Mesenchymal stem cell (in vitro differentiated cells and primary cell): ENCODE measurements at regions not wholly inside any gene's neighbourhood (a gene's known extent, or its start where the extent isn't known, plus 50 kb on each side); places are given as distances from the start of the nearest gene placed in this dataset.

ENCODE experiments used
- DNase-seq: peaks from one replicate; pipeline ENCODE4 v3.0.0-alpha.2; 2013
- H2AFZ ChIP-seq: one replicate; pipeline ENCODE4 v1.6.1; 2013; ENCODE audit warnings: low read depth, mild to moderate bottlenecking, control low read depth, inconsistent platforms, low read length, moderate library complexity
- H2AK5ac ChIP-seq: 2 replicates; pipeline ENCODE4 v1.6.1; 2013; ENCODE audit warnings: low read length, moderate library complexity, mild to moderate bottlenecking, inconsistent platforms; ENCODE audit not compliant: severe bottlenecking
- H2BK120ac ChIP-seq: one replicate; pipeline ENCODE4 v1.6.1; 2013; ENCODE audit warnings: low read depth, mild to moderate bottlenecking, inconsistent platforms, low read length, moderate library complexity
- H2BK12ac ChIP-seq, 2 experiments: one replicate each; pipeline ENCODE4 v1.6.1; 2013; ENCODE audit warnings: inconsistent platforms in 2 of 2, low read length in 2 of 2, mild to moderate bottlenecking in 2 of 2, moderate library complexity in 2 of 2, control low read depth in 1 of 2
- H2BK15ac ChIP-seq: one replicate; pipeline ENCODE4 v1.6.1; 2013; ENCODE audit warnings: mild to moderate bottlenecking, low read depth, inconsistent platforms; ENCODE audit not compliant: poor library complexity, severe bottlenecking
- H2BK5ac ChIP-seq: 2 replicates; pipeline ENCODE4 v1.6.1; 2013; ENCODE audit warnings: low read depth, mild to moderate bottlenecking, low read length, control low read depth, inconsistent platforms; ENCODE audit not compliant: poor library complexity, severe bottlenecking
- H3K14ac ChIP-seq, 2 experiments: one replicate each; pipeline ENCODE4 v1.6.1; 2013; ENCODE audit warnings: inconsistent platforms in 2 of 2, low read length in 2 of 2, control low read depth in 1 of 2, mild to moderate bottlenecking in 1 of 2, moderate library complexity in 1 of 2
- H3K18ac ChIP-seq, 2 experiments: one replicate each; pipeline ENCODE4 v1.6.1; 2013; ENCODE audit warnings: inconsistent platforms in 2 of 2, low read length in 2 of 2, control low read depth in 1 of 2, low read depth in 1 of 2, mild to moderate bottlenecking in 1 of 2
- H3K23ac ChIP-seq, 2 experiments: one replicate each; pipeline ENCODE4 v1.6.1; 2013; ENCODE audit warnings: inconsistent platforms in 2 of 2, low read length in 2 of 2, mild to moderate bottlenecking in 2 of 2, moderate library complexity in 2 of 2, control low read depth in 1 of 2
- H3K27ac ChIP-seq: 2 replicates; pipeline ENCODE4 v1.5.1; 2013; ENCODE audit warnings: mild to moderate bottlenecking, moderate library complexity, low read length, control low read depth, inconsistent platforms; ENCODE audit not compliant: poor library complexity, severe bottlenecking
- H3K27me3 ChIP-seq, 2 experiments: 2 replicates each; pipeline versions ENCODE4 v1.6.1 to v1.7.0; 2013; ENCODE audit warnings: low read length in 2 of 2, mild to moderate bottlenecking in 2 of 2, moderate library complexity in 2 of 2, control low read depth in 1 of 2, inconsistent platforms in 1 of 2; ENCODE audit not compliant: control insufficient read depth in 1 of 2, insufficient read depth in 1 of 2
- H3K36me3 ChIP-seq, 2 experiments: 2 replicates each; pipeline versions ENCODE4 v1.6.1 to v1.7.0; 2013; ENCODE audit warnings: low read length in 2 of 2, control low read depth in 1 of 2, inconsistent platforms in 1 of 2, low read depth in 1 of 2, mild to moderate bottlenecking in 1 of 2; ENCODE audit not compliant: insufficient read depth in 2 of 2, control insufficient read depth in 1 of 2
- H3K4ac ChIP-seq, 2 experiments: one replicate each; pipeline ENCODE4 v1.6.1; 2013; ENCODE audit warnings: inconsistent platforms in 2 of 2, low read length in 2 of 2, mild to moderate bottlenecking in 2 of 2, moderate library complexity in 2 of 2, control low read depth in 1 of 2, low read depth in 1 of 2
- H3K4me1 ChIP-seq: 2 replicates; pipeline ENCODE4 v1.6.1; 2013; ENCODE audit warnings: low read depth, low read length, control low read depth; ENCODE audit not compliant: control insufficient read depth, insufficient read depth
- H3K4me2 ChIP-seq: 2 replicates; pipeline ENCODE4 v1.6.1; 2013; ENCODE audit warnings: low read length, mild to moderate bottlenecking, inconsistent platforms; ENCODE audit not compliant: poor library complexity, severe bottlenecking
- H3K4me3 ChIP-seq, 2 experiments: 2 replicates each; pipeline versions ENCODE4 v1.5.1 to v1.7.0; 2013; ENCODE audit warnings: low read length in 2 of 2, mild to moderate bottlenecking in 2 of 2, control low read depth in 1 of 2, low read depth in 1 of 2; ENCODE audit not compliant: insufficient read depth in 1 of 2
- H3K79me1 ChIP-seq: replicated peaks from 2 replicates; pipeline ENCODE4 v1.6.1; 2013; ENCODE audit warnings: mild to moderate bottlenecking, control low read depth, low read length, inconsistent platforms; ENCODE audit not compliant: poor library complexity, severe bottlenecking
- H3K9ac ChIP-seq: 2 replicates; pipeline ENCODE4 v1.7.0; 2013; ENCODE audit warnings: mild to moderate bottlenecking, low read length, moderate library complexity
- H3K9me3 ChIP-seq: 2 replicates; pipeline ENCODE4 v1.7.0; 2013; ENCODE audit warnings: mild to moderate bottlenecking, low read length; ENCODE audit not compliant: control insufficient read depth
- H4K8ac ChIP-seq: one replicate; pipeline ENCODE4 v1.6.1; 2013; ENCODE audit warnings: inconsistent platforms, mild to moderate bottlenecking, low read length, moderate library complexity
- H4K91ac ChIP-seq: one replicate; pipeline ENCODE4 v1.6.1; 2013; ENCODE audit warnings: mild to moderate bottlenecking, low read length, inconsistent platforms
- WGBS: methylation state at CpG from one replicate; pipeline ENCODE4 v1.1.7; 2013; ENCODE audit warnings: mixed read lengths; 5-methylcytosine and 5-hydroxymethylcytosine counted together

DNA sequence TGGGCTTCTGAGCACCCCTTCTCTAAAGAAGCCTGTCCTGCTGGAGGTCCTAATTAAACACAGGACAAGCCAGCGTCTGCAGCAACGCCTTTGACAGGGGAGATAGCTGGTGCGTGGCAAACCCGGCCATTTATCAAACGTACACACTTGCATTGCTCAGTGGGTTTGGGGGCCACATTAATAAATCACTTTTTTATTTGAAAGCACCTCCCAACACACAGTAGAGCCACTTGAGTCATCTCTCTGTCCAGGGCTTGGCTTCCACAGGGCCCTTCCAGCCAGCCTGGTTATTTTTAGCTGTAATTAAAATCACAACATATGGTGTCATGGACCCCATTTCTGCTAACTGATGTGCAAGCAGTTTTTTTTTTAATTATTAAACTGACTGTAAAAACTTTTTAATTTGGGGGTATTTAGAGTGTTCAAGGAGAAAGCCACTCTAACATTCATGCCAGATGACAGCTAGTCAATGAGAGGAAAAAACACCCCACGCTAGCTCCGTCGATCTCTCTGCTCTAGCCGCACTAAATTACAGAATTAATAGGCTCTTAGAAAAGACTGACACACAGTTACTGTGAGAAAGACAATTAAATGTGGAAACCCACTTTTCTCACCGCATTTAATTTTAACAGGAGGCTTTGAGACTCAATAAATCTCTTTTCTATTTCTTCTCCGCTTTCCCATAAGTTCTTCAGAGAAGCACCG lies 201.0 kb upstream of the WSCD1 start:
- no peak overlapping the region for H2BK12ac ChIP-seq
- H3K79me1 ChIP-seq, result no peaks in the 10 kb centered on the region
- no peak overlapping the region for H2BK15ac ChIP-seq
- H2BK5ac ChIP-seq, result no peak overlapping the region
- H2BK120ac ChIP-seq, result no peak overlapping the region
- no peak overlapping the region for H3K14ac ChIP-seq
- no peaks in the 10 kb centered on the region for H3K36me3 ChIP-seq
- no peak overlapping the region for H3K4me2 ChIP-seq
- no peak overlapping the region for H3K4ac ChIP-seq
- H3K4me3 ChIP-seq, result no peak overlapping the region
- peaks cover 4 to 36% of the 10 kb centered on the region in 2 experiments for H3K27me3 ChIP-seq
- H4K8ac ChIP-seq, result no peak overlapping the region
- WGBS, result 77% methylated on average over 12 of the region's 12 CpGs
- H3K4me1 ChIP-seq, result peaks cover 1% of the 10 kb centered on the region
- no peak overlapping the region for H4K91ac ChIP-seq
- no peak for DNase-seq
- H2AK5ac ChIP-seq, result no peak overlapping the region
- no peak overlapping the region for H3K18ac ChIP-seq
- H3K27ac ChIP-seq, result no peak overlapping the region
- no peak overlapping the region for H3K9ac ChIP-seq
- H3K9me3 ChIP-seq, result no peaks in the 10 kb centered on the region
- H2AFZ ChIP-seq, result no peak overlapping the region
- H3K23ac ChIP-seq, result no peak overlapping the region

DNA sequence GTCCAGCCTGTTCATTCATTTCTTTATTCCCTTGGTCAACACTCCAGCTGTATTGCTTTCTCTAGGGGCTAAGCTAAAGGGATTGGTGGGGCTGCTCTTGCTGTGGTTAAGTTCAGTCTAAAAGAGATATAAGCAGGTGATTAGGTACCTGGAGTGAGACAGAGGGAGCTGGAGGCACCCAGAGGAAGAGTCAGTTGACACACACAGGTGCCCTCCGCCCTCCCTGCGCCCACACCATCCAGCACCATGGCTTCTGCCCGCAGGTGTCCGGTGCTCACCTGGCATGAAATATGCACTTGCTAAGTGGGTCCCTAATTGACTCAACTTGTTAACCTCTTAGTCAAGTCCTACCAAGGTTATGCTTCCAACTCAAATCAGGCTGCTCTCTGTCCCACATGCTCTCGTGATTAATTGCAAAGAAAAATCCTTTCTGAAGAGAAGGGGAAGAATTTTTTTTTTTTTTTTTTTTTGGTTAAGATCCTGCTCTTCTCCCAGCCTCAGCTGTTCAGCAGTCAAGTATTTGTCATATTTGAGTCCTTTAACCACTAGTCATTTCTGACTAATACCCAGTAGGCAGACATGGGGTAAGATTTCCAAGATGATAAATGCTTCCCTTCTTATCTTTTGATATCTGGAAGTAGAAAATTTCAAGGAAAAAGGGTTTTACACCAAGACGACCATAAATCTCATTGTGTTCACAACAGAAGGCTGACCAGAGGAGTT lies 199.8 kb upstream of the WSCD1 start:
- H2BK12ac ChIP-seq, result no peak overlapping the region
- H2AK5ac ChIP-seq, result no peak overlapping the region
- DNase-seq, result no peak
- 97% methylated on average over 5 of the region's 6 CpGs for WGBS
- no peaks in the 10 kb centered on the region for H3K9me3 ChIP-seq
- no peak overlapping the region for H2BK5ac ChIP-seq
- no peak overlapping the region for H2AFZ ChIP-seq
- H3K36me3 ChIP-seq, result no peaks in the 10 kb centered on the region
- no peaks in the 10 kb centered on the region for H3K79me1 ChIP-seq
- H3K14ac ChIP-seq, result no peak overlapping the region
- H3K27ac ChIP-seq, result no peak overlapping the region
- no peaks in the 10 kb centered on the region for H3K4me1 ChIP-seq
- no peak overlapping the region for H3K4me2 ChIP-seq
- H3K23ac ChIP-seq, result no peak overlapping the region
- no peak overlapping the region for H4K8ac ChIP-seq
- peaks cover 4 to 31% of the 10 kb centered on the region in 2 experiments for H3K27me3 ChIP-seq
- H3K9ac ChIP-seq, result no peak overlapping the region
- H3K18ac ChIP-seq, result no peak overlapping the region
- H2BK120ac ChIP-seq, result no peak overlapping the region
- no peak overlapping the region for H4K91ac ChIP-seq
- no peak overlapping the region for H2BK15ac ChIP-seq
- no peak overlapping the region for H3K4me3 ChIP-seq
- no peak overlapping the region for H3K4ac ChIP-seq

DNA sequence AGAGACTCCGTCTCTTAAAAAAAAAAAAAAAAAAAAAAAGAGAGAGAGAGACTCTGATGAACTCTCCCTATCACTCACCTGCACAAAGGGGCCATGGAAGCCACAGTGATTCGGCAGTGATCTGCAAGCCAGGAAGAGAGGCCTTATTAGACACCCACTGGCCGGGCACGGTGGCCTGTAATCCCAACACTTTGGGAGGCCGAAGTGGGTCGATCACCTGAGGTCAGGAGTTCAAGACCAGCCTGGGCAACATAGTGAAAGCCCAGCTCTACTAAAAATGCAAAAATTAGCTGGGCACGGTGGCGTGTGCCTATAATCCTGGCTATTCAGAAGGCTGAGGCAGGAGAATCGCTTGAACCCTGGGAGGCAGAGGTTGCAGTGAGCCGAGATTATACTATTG lies 198.5 kb upstream of the WSCD1 start:
- H3K4me2 ChIP-seq, result no peak overlapping the region
- H3K23ac ChIP-seq, result no peak overlapping the region
- H3K79me1 ChIP-seq, result no peaks in the 10 kb centered on the region
- H3K27ac ChIP-seq, result no peak overlapping the region
- no peak overlapping the region for H3K14ac ChIP-seq
- no peak overlapping the region for H3K18ac ChIP-seq
- H2AFZ ChIP-seq, result no peak overlapping the region
- no peak overlapping the region for H2BK5ac ChIP-seq
- 89% methylated on average over 9 of the region's 10 CpGs for WGBS
- H3K36me3 ChIP-seq, result no peaks in the 10 kb centered on the region
- no peak overlapping the region for H2BK120ac ChIP-seq
- no peaks in the 10 kb centered on the region for H3K9me3 ChIP-seq
- no peak overlapping the region for H2BK12ac ChIP-seq
- H4K8ac ChIP-seq, result no peak overlapping the region
- H3K4me3 ChIP-seq, result no peak overlapping the region
- no peak overlapping the region for H4K91ac ChIP-seq
- H3K9ac ChIP-seq, result no peak overlapping the region
- H3K4ac ChIP-seq, result no peak overlapping the region
- no peak overlapping the region for H2BK15ac ChIP-seq
- no peak overlapping the region for H2AK5ac ChIP-seq
- no peaks in the 10 kb centered on the region for H3K4me1 ChIP-seq
- H3K27me3 ChIP-seq, result peaks cover 11 to 30% of the 10 kb centered on the region in 2 experiments
- DNase-seq, result no peak

DNA sequence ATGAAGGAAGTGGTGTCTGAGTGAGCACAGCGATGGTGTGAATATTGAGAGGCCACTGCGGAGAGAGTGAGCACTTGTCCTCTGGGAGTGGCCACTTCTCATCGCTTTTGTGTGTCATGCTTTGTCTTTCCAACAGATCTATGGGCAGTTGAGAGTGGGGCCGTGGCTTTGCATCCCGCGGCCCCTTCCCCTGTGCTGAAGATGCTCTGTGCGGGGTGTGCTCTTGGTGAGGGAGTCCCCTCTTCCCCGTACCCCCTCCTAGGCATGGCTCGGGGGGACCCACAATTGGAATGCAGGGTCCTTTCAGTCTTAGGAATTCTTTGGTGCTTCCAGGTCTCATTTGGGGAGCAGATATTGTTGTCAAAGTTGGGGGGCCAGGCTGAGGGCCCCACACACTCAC lies 197.3 kb upstream of the WSCD1 start:
- Histone ChIP-seq H3K4me1 (no peaks in the 10 kb centered on the region), H3K79me1 (no peaks in the 10 kb centered on the region), H3K9ac (no peak overlapping the region), H2BK12ac (no peak overlapping the region), H2AFZ (no peak overlapping the region), H4K91ac (no peak overlapping the region), H3K27ac (no peak overlapping the region), H3K23ac (no peak overlapping the region), H3K14ac (no peak overlapping the region), H3K18ac (no peak overlapping the region), H3K27me3 (peaks cover 11 to 28% of the 10 kb centered on the region in 2 experiments), H3K36me3 (no peaks in the 10 kb centered on the region), H2BK15ac (no peak overlapping the region), H2BK5ac (no peak overlapping the region), H3K4ac (no peak overlapping the region), H2BK120ac (no peak overlapping the region), H3K9me3 (no peaks in the 10 kb centered on the region), H3K4me3 (no peak overlapping the region), H3K4me2 (no peak overlapping the region), H4K8ac (no peak overlapping the region), H2AK5ac (no peak overlapping the region)
- over 99% methylated on average over 8 of the region's 9 CpGs for WGBS
- no peak for DNase-seq
